ENCODE measurements at regions not wholly inside any gene's neighbourhood (a gene's known extent, or its start where the extent isn't known, plus 50 kb on each side); places are given as distances from the start of the nearest gene placed in this dataset.

DNA sequence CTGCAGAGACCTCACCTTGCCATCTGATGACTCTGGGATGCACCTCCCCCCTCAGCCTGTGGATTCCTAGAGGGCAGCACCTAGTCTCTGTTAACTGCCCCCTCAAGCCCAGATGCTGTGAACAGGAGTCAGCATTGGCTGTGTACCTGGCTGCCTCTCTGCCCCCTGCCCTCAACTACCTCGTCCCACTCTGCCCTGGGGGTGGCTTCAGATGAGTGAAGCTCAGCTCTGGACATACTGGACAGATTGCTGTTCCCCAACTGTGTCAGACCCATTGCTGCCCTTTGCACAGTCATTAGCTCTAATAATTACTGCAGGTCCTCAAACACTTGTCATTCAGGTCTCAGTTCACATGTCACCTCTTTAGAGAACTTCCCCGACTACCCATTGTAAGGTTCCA, 182.1 kb upstream of the TSHZ3 start:
- Histone ChIP-seq H3K4me3 (no peak overlapping the region), H3K27me3 (no peaks in the 10 kb centered on the region), H3K4me1 (no peaks in the 10 kb centered on the region), H3K27ac (replicated peaks in 1 of 4) (no peak overlapping the region), H3K9me3 (peaks cover 0 to 10% (median 8%) of the 10 kb centered on the region in 4 donors), H3K36me3 (no peaks in the 10 kb centered on the region)
- peak; percentile 45 for DNase-seq (ENCODE audit: extremely low spot score)
- intact Hi-C loops (cut with DNase I) = no loop called here
- WGBS = 83% methylated on average over 2 of the region's 2 CpGs
- TF ChIP-seq EP300 (IDR thresholded peaks at IDR 0.05) = no peak
- no peak for TF ChIP-seq POLR2A (IDR thresholded peaks at IDR 0.05; ENCODE audit: low read depth)
- TF ChIP-seq, protein P1, sequence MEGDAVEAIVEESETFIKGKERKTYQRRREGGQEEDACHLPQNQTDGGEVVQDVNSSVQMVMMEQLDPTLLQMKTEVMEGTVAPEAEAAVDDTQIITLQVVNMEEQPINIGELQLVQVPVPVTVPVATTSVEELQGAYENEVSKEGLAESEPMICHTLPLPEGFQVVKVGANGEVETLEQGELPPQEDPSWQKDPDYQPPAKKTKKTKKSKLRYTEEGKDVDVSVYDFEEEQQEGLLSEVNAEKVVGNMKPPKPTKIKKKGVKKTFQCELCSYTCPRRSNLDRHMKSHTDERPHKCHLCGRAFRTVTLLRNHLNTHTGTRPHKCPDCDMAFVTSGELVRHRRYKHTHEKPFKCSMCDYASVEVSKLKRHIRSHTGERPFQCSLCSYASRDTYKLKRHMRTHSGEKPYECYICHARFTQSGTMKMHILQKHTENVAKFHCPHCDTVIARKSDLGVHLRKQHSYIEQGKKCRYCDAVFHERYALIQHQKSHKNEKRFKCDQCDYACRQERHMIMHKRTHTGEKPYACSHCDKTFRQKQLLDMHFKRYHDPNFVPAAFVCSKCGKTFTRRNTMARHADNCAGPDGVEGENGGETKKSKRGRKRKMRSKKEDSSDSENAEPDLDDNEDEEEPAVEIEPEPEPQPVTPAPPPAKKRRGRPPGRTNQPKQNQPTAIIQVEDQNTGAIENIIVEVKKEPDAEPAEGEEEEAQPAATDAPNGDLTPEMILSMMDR (IDR thresholded peaks at IDR 0.05) = no peak
- no peak for TF ChIP-seq POLR2AphosphoS5 (IDR thresholded peaks at IDR 0.05)

DNA sequence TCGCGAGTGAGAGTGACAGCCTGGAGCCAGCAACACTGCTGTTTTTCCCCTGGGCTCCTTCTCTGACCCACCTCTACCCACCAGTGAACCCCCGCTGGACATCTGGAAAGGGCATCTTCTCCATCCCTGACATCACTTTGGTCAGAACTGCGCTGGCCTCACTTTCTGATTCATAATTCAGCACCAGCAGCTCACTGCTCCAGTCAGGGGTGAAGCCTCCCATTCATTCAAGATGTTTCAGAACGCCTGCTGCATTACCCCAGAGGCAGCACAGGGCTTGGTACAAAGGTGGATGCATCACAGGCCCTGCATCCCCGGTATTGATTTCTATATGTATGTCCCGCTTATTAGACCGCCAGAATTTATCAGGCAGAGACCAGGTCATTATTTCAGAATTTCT, 182.8 kb upstream of the TSHZ3 start:
- no peaks in the 10 kb centered on the region for H3K4me1 ChIP-seq
- peak; percentile 87 for DNase-seq (ENCODE audit: extremely low spot score)
- H3K4me3 ChIP-seq = no peak overlapping the region
- H3K27me3 ChIP-seq = no peaks in the 10 kb centered on the region
- H3K9me3 ChIP-seq = peaks cover 0 to 3% (median 1%) of the 10 kb centered on the region in 4 donors
- no peak for TF ChIP-seq EP300 (IDR thresholded peaks at IDR 0.05)
- TF ChIP-seq POLR2A (IDR thresholded peaks at IDR 0.05; ENCODE audit: low read depth) = no peak
- TF ChIP-seq, protein P1 (IDR thresholded peaks at IDR 0.05) = no peak
- TF ChIP-seq POLR2AphosphoS5 (IDR thresholded peaks at IDR 0.05) = no peak
- no peak overlapping the region for H3K27ac ChIP-seq (replicated peaks in 1 of 4)
- WGBS = 95% methylated on average over 8 of the region's 8 CpGs
- intact Hi-C loops (cut with DNase I) = no loop called here
- H3K36me3 ChIP-seq = no peaks in the 10 kb centered on the region

DNA sequence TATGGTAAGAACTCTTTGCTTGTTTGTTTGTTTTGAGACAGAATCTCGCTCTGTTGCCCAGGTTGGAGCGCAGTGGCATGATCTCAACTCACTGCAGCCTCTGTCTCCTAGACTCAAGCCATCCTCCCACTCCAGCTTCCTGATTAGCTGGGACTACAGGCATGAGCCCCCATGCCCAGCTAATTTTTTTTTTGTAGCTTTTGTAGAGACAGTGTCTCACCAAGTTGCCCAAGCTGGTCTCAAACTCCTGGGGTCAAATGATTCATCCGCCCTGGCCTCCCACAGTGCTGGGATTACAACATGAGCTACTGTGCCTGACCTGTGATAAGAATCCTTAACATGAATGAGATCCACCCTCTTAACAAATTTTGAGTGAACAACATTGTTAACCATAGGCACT, 183.9 kb upstream of the TSHZ3 start:
- no peaks in the 10 kb centered on the region for H3K27me3 ChIP-seq
- WGBS = 95% methylated on average over 3 of the region's 3 CpGs
- H3K27ac ChIP-seq (replicated peaks in 1 of 4) = no peak overlapping the region
- peak; percentile 86 for DNase-seq (ENCODE audit: extremely low spot score)
- no peaks in the 10 kb centered on the region for H3K36me3 ChIP-seq
- H3K4me3 ChIP-seq = no peak overlapping the region
- intact Hi-C loops (cut with DNase I) = no loop called here
- H3K9me3 ChIP-seq = no peaks in the 10 kb centered on the region
- H3K4me1 ChIP-seq = no peaks in the 10 kb centered on the region
- TF ChIP-seq, protein P1 (IDR thresholded peaks at IDR 0.05) = no peak
- no peak for TF ChIP-seq POLR2AphosphoS5 (IDR thresholded peaks at IDR 0.05)
- TF ChIP-seq POLR2A (IDR thresholded peaks at IDR 0.05; ENCODE audit: low read depth) = no peak
- TF ChIP-seq EP300 (IDR thresholded peaks at IDR 0.05) = no peak

DNA sequence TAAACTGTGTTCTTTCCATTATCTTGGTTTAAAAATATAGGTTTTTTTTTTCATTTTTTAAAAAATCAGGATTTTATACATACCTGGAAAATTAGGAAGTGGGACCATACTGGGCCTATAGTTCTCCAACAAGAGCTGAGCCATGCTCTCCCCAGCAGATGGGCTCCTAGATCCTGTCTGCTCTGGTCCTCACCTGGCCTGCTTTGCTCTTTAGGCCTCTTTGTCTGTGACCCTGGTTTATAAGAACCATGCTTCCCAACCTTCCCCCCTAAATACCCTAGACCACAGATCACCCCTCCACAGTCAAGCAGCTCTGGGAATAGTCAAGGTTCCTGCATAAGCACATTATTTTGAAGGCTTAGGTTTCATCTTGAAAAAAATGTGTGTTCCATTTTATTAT, 185.0 kb upstream of the TSHZ3 start:
- Histone ChIP-seq H3K36me3 (no peaks in the 10 kb centered on the region), H3K4me3 (no peak overlapping the region), H3K4me1 (no peaks in the 10 kb centered on the region), H3K27ac (replicated peaks in 1 of 4) (no peak overlapping the region), H3K27me3 (no peaks in the 10 kb centered on the region), H3K9me3 (no peaks in the 10 kb centered on the region)
- intact Hi-C loops (cut with DNase I) = no loop called here
- peak; percentile 91 for DNase-seq (ENCODE audit: extremely low spot score)
- TF ChIP-seq EP300 (IDR thresholded peaks at IDR 0.05) (no peak), POLR2AphosphoS5 (IDR thresholded peaks at IDR 0.05) (no peak), POLR2A (IDR thresholded peaks at IDR 0.05; ENCODE audit: low read depth) (no peak)
- TF ChIP-seq, protein P1 (IDR thresholded peaks at IDR 0.05) = no peak

All from esophagus muscularis mucosa (tissue), 4 donors.